ENCODE measurements at regions not wholly inside any gene's neighbourhood (a gene's known extent, or its start where the extent isn't known, plus 50 kb on each side); places are given as distances from the start of the nearest gene placed in this dataset.

GRCh38 chr18:40577981-40578365 is 1377.1 kb upstream of the PIK3C3 start:
- TF ChIP-seq, protein P1, sequence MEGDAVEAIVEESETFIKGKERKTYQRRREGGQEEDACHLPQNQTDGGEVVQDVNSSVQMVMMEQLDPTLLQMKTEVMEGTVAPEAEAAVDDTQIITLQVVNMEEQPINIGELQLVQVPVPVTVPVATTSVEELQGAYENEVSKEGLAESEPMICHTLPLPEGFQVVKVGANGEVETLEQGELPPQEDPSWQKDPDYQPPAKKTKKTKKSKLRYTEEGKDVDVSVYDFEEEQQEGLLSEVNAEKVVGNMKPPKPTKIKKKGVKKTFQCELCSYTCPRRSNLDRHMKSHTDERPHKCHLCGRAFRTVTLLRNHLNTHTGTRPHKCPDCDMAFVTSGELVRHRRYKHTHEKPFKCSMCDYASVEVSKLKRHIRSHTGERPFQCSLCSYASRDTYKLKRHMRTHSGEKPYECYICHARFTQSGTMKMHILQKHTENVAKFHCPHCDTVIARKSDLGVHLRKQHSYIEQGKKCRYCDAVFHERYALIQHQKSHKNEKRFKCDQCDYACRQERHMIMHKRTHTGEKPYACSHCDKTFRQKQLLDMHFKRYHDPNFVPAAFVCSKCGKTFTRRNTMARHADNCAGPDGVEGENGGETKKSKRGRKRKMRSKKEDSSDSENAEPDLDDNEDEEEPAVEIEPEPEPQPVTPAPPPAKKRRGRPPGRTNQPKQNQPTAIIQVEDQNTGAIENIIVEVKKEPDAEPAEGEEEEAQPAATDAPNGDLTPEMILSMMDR (IDR thresholded peaks at IDR 0.05), result no peak
- no peak for TF ChIP-seq POLR2A (IDR thresholded peaks at IDR 0.05)
